ENCODE measurements at regions not wholly inside any gene's neighbourhood (a gene's known extent, or its start where the extent isn't known, plus 50 kb on each side); places are given as distances from the start of the nearest gene placed in this dataset.
"Not testable (repeated sequence)": the region's sequence is repeated elsewhere in the genome, so short reads cannot be mapped to it uniquely, and the experiment has no call there.

DNA sequence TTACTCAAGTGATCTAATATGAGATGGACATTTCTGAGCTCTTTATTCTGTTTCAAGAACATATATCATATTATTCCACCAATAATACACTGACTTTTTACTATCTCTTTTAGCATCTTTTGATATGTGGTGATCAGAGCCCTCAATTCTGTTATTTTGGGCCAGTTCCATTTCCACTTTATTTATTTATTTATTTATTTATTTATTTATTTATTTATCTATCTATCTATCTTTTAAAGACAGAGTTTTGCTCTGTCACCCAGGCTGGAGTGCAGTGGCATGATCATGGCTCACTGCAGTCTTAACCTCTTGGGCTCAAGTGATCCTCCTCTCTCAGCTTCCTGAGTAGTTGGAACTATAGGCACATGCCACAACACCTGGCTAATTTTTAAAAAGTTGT lies 57.4 kb upstream of the GRID2 start:
- no peaks in the 10 kb centered on the region for H3K36me3 Mint-ChIP-seq (ENCODE audit: low read depth)
- no peak overlapping the region for H3K27ac Mint-ChIP-seq (ENCODE audit: unreplicated experiment)
- H3K4me3 Mint-ChIP-seq, result no peak overlapping the region
- TF ChIP-seq, protein P1, sequence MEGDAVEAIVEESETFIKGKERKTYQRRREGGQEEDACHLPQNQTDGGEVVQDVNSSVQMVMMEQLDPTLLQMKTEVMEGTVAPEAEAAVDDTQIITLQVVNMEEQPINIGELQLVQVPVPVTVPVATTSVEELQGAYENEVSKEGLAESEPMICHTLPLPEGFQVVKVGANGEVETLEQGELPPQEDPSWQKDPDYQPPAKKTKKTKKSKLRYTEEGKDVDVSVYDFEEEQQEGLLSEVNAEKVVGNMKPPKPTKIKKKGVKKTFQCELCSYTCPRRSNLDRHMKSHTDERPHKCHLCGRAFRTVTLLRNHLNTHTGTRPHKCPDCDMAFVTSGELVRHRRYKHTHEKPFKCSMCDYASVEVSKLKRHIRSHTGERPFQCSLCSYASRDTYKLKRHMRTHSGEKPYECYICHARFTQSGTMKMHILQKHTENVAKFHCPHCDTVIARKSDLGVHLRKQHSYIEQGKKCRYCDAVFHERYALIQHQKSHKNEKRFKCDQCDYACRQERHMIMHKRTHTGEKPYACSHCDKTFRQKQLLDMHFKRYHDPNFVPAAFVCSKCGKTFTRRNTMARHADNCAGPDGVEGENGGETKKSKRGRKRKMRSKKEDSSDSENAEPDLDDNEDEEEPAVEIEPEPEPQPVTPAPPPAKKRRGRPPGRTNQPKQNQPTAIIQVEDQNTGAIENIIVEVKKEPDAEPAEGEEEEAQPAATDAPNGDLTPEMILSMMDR (conservative IDR thresholded peaks at IDR 0.05), result no peak
- no peak for DNase-seq (ENCODE audit: low read depth, low spot score)
- H3K4me1 Mint-ChIP-seq, result peaks cover 17% of the 10 kb centered on the region
- no peaks in the 10 kb centered on the region for H3K27me3 Mint-ChIP-seq (ENCODE audit: low read depth)
- peaks cover 8% of the 10 kb centered on the region for H3K9me3 Mint-ChIP-seq

DNA sequence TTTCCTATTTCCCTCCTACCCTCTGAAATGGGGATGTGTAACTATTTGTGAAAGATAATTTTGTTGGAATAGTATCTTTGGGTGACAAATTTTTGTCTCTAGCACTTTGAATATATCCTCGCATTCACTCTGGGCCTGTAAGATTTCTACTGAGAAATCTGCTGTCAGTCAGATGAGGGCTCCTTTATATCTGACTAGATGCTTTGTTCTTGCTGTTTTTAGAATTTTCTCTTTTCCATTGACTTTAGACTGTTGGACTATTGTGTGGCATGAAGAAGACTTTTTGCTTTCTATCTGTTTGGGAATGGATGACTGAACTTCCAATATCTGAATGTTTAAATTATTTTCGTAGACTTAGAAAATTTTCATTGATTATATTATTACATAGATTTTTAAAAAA lies 54.2 kb upstream of the GRID2 start:
- H3K27me3 Mint-ChIP-seq (ENCODE audit: low read depth), result no peaks in the 10 kb centered on the region
- no peak overlapping the region for H3K4me3 Mint-ChIP-seq
- H3K4me1 Mint-ChIP-seq, result peaks cover 17% of the 10 kb centered on the region
- no peak for DNase-seq (ENCODE audit: low read depth, low spot score)
- TF ChIP-seq, protein P1 (conservative IDR thresholded peaks at IDR 0.05), result no peak
- H3K36me3 Mint-ChIP-seq (ENCODE audit: low read depth), result peaks cover 10% of the 10 kb centered on the region
- H3K9me3 Mint-ChIP-seq, result peaks cover 13% of the 10 kb centered on the region
- H3K27ac Mint-ChIP-seq (ENCODE audit: unreplicated experiment), result peak overlapping the region; percentile 64

DNA sequence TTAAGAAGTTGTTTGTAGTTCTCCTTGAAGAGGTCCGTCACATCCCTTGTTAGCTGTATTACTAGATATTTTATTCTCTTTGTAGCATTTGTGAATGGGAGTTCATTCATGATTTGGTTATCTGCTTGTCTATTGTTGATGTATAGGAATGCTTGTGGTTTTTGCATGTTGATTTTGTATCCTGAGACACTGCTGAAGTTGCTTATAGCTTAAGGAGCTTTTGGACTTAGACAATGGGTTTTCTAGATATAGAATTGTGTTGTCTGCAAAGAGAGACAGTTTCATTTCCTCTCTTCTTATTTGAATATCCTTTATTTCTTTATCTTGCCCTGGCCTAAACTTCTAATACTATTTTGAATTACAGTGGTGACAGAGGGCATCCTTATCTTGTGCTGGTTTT lies 52.1 kb upstream of the GRID2 start:
- TF ChIP-seq, protein P1 (conservative IDR thresholded peaks at IDR 0.05), result no peak
- Mint-ChIP-seq H3K27me3 (ENCODE audit: low read depth) (no peaks in the 10 kb centered on the region), H3K4me3 (no peak overlapping the region), H3K4me1 (peaks cover 17% of the 10 kb centered on the region), H3K36me3 (ENCODE audit: low read depth) (peaks cover 13% of the 10 kb centered on the region), H3K27ac (ENCODE audit: unreplicated experiment) (no peak overlapping the region), H3K9me3 (peaks cover 13% of the 10 kb centered on the region)
- no peak for DNase-seq (ENCODE audit: low read depth, low spot score)

DNA sequence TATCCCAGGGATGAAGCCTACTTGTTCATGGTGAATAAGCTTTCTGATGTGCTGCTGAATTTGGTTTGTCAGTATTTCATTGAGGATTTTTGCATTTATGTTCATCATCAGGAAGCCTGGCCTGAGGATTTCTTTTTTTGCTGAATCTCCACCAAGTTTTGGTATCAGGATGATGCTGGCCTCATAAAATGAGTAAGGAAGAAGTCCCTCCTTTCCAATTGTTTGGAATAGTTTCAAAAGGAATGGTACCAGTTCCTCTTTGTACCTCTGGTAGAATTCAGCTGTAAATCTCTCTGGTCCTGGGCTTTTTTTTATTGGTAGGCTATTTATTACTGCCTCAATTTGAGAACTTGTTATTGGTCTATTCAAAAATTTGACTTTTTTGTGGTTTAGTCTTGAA lies 51.4 kb upstream of the GRID2 start:
- Mint-ChIP-seq H3K9me3 (peaks cover 13% of the 10 kb centered on the region), H3K4me1 (peaks cover 17% of the 10 kb centered on the region), H3K36me3 (ENCODE audit: low read depth) (peaks cover 13% of the 10 kb centered on the region)
- not testable (repeated sequence) for H3K27ac Mint-ChIP-seq (ENCODE audit: unreplicated experiment); DNase-seq (ENCODE audit: low read depth, low spot score); H3K27me3 Mint-ChIP-seq (ENCODE audit: low read depth); H3K4me3 Mint-ChIP-seq

DNA sequence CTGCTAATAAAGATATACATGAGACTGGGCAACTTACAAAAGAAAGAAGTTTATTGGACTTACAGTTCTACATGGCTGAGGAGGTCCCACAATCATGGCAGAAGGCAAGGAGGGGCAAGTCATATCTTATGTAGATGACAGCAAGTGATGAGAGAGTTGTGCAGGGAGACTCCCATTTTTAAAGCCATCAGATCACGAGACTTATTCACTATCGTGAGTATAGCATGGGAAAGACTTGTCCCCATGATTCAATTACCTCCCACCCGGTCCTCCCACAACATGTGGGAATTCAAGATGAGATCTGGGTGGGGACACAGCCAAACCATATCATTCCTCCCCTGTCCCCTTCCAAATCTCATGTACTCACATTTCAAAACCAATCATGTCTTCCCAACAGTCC lies 50.9 kb upstream of the GRID2 start:
- Mint-ChIP-seq H3K4me1 (peaks cover 17% of the 10 kb centered on the region), H3K9me3 (peaks cover 13% of the 10 kb centered on the region), H3K4me3 (no peak overlapping the region), H3K36me3 (ENCODE audit: low read depth) (peaks cover 13% of the 10 kb centered on the region), H3K27ac (ENCODE audit: unreplicated experiment) (no peak overlapping the region), H3K27me3 (ENCODE audit: low read depth) (no peaks in the 10 kb centered on the region)
- DNase-seq (ENCODE audit: low read depth, low spot score), result no peak
- TF ChIP-seq, protein P1 (conservative IDR thresholded peaks at IDR 0.05), result no peak

DNA sequence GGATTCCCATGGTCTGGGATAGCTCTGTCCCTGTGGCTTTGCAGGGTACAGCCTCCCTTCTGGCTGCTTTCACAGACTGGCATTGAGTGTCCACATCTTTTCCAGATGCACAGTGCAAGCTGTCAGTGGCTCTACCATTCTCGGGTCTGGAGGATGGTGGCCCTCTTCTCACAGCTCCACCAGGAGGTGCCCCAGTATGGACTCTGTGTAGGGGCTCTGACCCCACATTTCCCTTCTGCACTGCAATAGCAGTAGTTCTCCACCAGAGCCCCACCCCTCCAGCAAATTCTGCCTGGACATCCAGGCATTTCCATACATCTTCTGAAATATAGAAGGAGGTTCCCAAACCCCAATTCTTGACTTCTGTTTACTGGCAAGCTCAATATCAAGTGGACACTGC lies 50.2 kb upstream of the GRID2 start:
- Mint-ChIP-seq H3K27me3 (ENCODE audit: low read depth) (no peaks in the 10 kb centered on the region), H3K4me3 (no peak overlapping the region), H3K9me3 (peaks cover 10% of the 10 kb centered on the region), H3K4me1 (peaks cover 16% of the 10 kb centered on the region), H3K36me3 (ENCODE audit: low read depth) (peaks cover 13% of the 10 kb centered on the region), H3K27ac (ENCODE audit: unreplicated experiment) (no peak overlapping the region)
- DNase-seq (ENCODE audit: low read depth, low spot score), result no peak
- TF ChIP-seq, protein P1 (conservative IDR thresholded peaks at IDR 0.05), result no peak

Data from neural crest cell (in vitro differentiated cells).